ENCODE measurements at regions not wholly inside any gene's neighbourhood (a gene's known extent, or its start where the extent isn't known, plus 50 kb on each side); places are given as distances from the start of the nearest gene placed in this dataset.

GRCh38 chr20:58006346-58007316, 221.8 kb downstream of the ANKRD60 start:
- no peak for TF ChIP-seq POLR2A (IDR thresholded peaks at IDR 0.05; ENCODE audit: low read depth, low read length)
- TF ChIP-seq PAX5 (IDR thresholded peaks at IDR 0.05; ENCODE audit: insufficient read depth, low read length, severe bottlenecking), result no peak
- TF ChIP-seq POLR2AphosphoS5 (IDR thresholded peaks at IDR 0.05; ENCODE audit: low read depth, low read length), result no peak
- no peak for TF ChIP-seq TAF1 (IDR thresholded peaks at IDR 0.05; ENCODE audit: low read depth, low read length)
- TF ChIP-seq SPI1 (IDR thresholded peaks at IDR 0.05; ENCODE audit: low read depth, low read length), result no peak
- TF ChIP-seq POU2F2 (IDR thresholded peaks at IDR 0.05; ENCODE audit: low read depth, low read length), result no peak

Measured in GM12891 (cell line).